Neutrophil (primary cell): ENCODE measurements at regions not wholly inside any gene's neighbourhood (a gene's known extent, or its start where the extent isn't known, plus 50 kb on each side); places are given as distances from the start of the nearest gene placed in this dataset.

ENCODE experiments used
- H3K27ac ChIP-seq: fragments of 200-600 bp; sonication (generic); 2 replicates; pipeline ENCODE4 v1.5.1; 2016; ENCODE audit warnings: mild to moderate bottlenecking, moderate library complexity
- H3K27me3 ChIP-seq: fragments of 200-600 bp; sonication (generic); 2 replicates; pipeline ENCODE4 v1.6.0; 2016; ENCODE audit warnings: mild to moderate bottlenecking
- H3K36me3 ChIP-seq: fragments of 200-600 bp; sonication (generic); 2 replicates; pipeline ENCODE4 v1.5.1; 2017
- H3K4me1 ChIP-seq, 2 experiments: fragments of 200-600 bp in 1 of 2; sonication (generic) in 1 of 2; 1 replicate in 1 of 2; 2 replicates in 1 of 2; pipeline versions ENCODE4 v1.5.1 to v1.6.1; 2013 to 2016; ENCODE audit warnings: low read depth in 1 of 2, low read length in 1 of 2, mild to moderate bottlenecking in 1 of 2, moderate library complexity in 1 of 2; ENCODE audit not compliant: control insufficient read depth in 1 of 2, insufficient read depth in 1 of 2
- H3K4me3 ChIP-seq, 2 experiments: fragments of 200-600 bp in 1 of 2; sonication (generic) in 1 of 2; 1 replicate in 1 of 2; 2 replicates in 1 of 2; pipeline ENCODE4 v1.5.1; 2013 to 2016; ENCODE audit warnings: low read depth in 1 of 2, low read length in 1 of 2, mild to moderate bottlenecking in 1 of 2, moderate library complexity in 1 of 2
- H3K9me3 ChIP-seq: fragments of 200-600 bp; sonication (generic); 2 replicates; pipeline ENCODE4 v1.5.1; 2016
- TF ChIP-seq, protein P1 (sequence below): fragments of 200-600 bp; sonication (generic); IDR thresholded peaks from 2 replicates; pipeline ENCODE4 v1.5.1; 2016; ENCODE audit warnings: antibody characterized with exemption

DNA sequence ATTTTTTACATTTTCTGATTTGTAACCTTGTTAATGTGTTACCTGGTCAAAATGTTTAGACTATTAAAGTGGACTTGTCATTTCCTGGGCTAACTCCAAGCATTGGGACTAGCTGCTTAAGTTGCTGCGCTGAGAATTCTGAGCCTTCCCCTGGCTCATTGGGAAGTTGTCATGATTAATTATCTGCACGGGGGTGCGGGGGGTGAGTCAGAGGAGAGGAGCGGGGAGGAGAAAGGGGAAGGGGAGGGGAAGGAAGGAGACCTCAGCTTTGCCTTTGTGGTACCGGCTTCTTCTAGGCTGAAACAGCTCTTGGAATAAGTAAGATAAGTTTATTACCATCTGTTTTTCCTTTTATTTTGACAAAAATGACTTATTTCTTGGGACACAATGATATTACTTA lies 52.9 kb upstream of the APCDD1 start:
- Histone ChIP-seq H3K27ac (no peak overlapping the region), H3K36me3 (no peaks in the 10 kb centered on the region), H3K4me3 (no peak overlapping the region), H3K4me1 (no peaks in the 10 kb centered on the region), H3K27me3 (peaks cover 31% of the 10 kb centered on the region), H3K9me3 (no peaks in the 10 kb centered on the region)
- TF ChIP-seq, protein P1, sequence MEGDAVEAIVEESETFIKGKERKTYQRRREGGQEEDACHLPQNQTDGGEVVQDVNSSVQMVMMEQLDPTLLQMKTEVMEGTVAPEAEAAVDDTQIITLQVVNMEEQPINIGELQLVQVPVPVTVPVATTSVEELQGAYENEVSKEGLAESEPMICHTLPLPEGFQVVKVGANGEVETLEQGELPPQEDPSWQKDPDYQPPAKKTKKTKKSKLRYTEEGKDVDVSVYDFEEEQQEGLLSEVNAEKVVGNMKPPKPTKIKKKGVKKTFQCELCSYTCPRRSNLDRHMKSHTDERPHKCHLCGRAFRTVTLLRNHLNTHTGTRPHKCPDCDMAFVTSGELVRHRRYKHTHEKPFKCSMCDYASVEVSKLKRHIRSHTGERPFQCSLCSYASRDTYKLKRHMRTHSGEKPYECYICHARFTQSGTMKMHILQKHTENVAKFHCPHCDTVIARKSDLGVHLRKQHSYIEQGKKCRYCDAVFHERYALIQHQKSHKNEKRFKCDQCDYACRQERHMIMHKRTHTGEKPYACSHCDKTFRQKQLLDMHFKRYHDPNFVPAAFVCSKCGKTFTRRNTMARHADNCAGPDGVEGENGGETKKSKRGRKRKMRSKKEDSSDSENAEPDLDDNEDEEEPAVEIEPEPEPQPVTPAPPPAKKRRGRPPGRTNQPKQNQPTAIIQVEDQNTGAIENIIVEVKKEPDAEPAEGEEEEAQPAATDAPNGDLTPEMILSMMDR = no peak

DNA sequence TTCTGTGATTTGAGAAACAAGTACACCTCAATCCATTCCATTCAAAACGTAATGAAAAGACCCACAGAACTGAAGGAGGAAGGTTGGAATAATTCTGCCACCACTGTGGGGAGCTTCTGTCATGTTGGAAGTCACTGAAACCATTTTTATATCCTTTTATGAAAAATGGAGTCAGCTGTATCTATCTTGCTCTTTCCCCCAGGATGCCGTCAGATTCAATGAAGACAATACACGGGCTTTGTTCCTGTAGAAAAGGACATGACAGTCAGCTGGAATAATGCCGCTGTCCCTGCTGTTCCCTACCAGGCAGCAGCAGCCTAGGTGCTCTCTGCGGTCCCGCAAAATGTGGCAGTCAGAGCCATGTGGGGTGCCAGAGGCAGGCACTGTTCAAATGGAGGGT lies 52.5 kb upstream of the APCDD1 start:
- Histone ChIP-seq H3K4me1 (no peaks in the 10 kb centered on the region), H3K27me3 (peaks cover 31% of the 10 kb centered on the region), H3K9me3 (no peaks in the 10 kb centered on the region), H3K27ac (no peak overlapping the region), H3K4me3 (no peak overlapping the region), H3K36me3 (no peaks in the 10 kb centered on the region)
- TF ChIP-seq, protein P1 = no peak

DNA sequence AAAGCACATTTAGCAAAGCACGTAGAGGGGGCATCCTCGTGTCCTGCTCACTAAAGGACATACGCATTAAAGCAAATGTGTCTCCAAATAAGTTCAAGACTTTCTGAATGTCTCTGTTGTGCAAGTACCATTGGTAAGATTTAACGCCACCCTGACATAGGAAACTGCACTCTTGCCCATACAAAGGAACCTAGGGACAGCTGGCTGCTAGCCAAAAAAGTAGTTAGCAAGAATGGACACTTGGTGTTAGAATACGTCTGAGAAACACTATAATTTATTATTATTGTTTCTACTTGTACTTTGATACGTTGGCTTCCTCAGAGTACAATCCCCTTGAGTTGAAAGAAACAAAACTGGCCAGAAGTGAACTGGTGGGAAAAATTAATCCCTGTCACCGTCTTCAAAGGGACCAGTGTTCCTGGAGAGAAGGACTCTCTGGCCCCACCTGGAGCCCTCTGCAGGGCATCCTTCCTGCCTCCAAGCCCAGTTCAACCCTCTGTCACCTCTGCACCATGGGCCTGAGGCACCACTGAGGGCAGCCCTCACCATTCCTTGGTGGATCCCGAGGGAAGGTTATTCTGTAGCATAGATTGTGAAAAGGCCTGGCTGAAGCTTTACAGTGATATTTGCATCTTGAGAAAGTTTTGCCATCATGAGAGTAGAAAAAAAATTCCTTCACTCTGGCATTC lies 51.4 kb upstream of the APCDD1 start:
- Histone ChIP-seq H3K36me3 (no peaks in the 10 kb centered on the region), H3K9me3 (no peaks in the 10 kb centered on the region), H3K4me1 (no peaks in the 10 kb centered on the region), H3K4me3 (no peak overlapping the region), H3K27me3 (peaks cover 31% of the 10 kb centered on the region), H3K27ac (no peak overlapping the region)
- TF ChIP-seq, protein P1 = no peak

DNA sequence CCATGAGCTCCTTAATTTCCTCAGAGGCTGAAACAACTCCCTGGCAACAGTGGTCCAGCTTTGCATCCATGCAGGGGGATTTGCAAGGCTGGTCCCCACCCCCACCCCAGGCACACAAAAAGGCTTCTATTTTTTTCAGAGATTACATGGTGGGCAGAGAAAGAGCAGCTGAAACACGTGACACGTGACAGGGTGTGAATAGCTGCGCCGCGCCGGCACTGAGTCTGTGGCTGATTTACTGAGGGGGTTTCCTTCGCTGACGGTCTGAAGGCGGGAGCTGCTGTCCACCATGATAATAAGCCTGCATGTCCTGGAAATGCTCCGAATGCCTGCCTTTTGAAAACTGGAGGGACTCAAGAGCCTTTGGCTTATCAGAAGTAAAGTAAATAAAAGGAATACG lies 50.7 kb upstream of the APCDD1 start:
- H3K27ac ChIP-seq = no peak overlapping the region
- H3K27me3 ChIP-seq = peaks cover 31% of the 10 kb centered on the region
- no peaks in the 10 kb centered on the region for H3K36me3 ChIP-seq
- H3K9me3 ChIP-seq = no peaks in the 10 kb centered on the region
- no peaks in the 10 kb centered on the region for H3K4me1 ChIP-seq
- TF ChIP-seq, protein P1 = no peak
- no peak overlapping the region for H3K4me3 ChIP-seq

DNA sequence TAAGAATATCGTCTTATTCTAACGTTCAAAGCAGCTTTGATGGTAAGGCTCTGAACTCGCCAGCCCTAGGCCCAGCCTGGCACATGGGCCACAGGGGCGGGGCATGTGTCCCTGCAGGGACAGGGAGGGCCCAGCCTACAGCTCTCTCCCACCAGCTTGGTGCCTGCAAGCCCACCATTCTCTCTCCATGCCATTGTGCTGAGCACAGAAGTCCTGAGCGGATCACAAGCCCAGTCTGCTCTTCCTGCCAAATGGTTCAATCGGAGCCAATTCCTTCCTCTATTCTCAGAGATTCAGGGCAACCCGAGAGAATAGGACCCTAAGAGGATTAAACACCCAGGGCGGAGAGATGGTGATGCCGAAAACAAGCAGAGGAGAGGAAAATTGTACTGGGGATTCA lies 50.3 kb upstream of the APCDD1 start:
- Histone ChIP-seq H3K36me3 (no peaks in the 10 kb centered on the region), H3K4me1 (no peaks in the 10 kb centered on the region), H3K27me3 (peaks cover 31% of the 10 kb centered on the region), H3K9me3 (no peaks in the 10 kb centered on the region), H3K27ac (no peak overlapping the region), H3K4me3 (no peak overlapping the region)
- TF ChIP-seq, protein P1 = no peak
